HCT116 (cell line): ENCODE measurements at regions not wholly inside any gene's neighbourhood (a gene's known extent, or its start where the extent isn't known, plus 50 kb on each side); places are given as distances from the start of the nearest gene placed in this dataset.

Source experiments
- CEBPB ChIP-seq: IDR thresholded peaks from 2 replicates; pipeline ENCODE4 v1.6.1; 2012; ENCODE audit warnings: low read depth
- CTCF ChIP-seq, 3 experiments: fragments of 200-600 bp in 1 of 3; sonication (generic) in 1 of 3; IDR thresholded peaks in 2 of 3; conservative IDR thresholded peaks in 1 of 3; 2 replicates each; pipeline ENCODE4 v1.5.1; 2012 to 2017; ENCODE audit warnings: low read depth in 2 of 3, low read length in 2 of 3, antibody characterized with exemption in 1 of 3, borderline replicate concordance in 1 of 3, control low read depth in 1 of 3, mild to moderate bottlenecking in 1 of 3, mixed read lengths in 1 of 3, mixed run types in 1 of 3, moderate library complexity in 1 of 3; ENCODE audit not compliant: insufficient read depth in 1 of 3
- EGR1 ChIP-seq: IDR thresholded peaks from 2 replicates; pipeline ENCODE4 v1.6.1; 2012; ENCODE audit warnings: low read depth
- ELF1 ChIP-seq: IDR thresholded peaks from 2 replicates; pipeline ENCODE4 v1.6.1; 2012; ENCODE audit warnings: low read depth, borderline replicate concordance
- EZH2 ChIP-seq: fragments of 200-600 bp; sonication (generic); IDR thresholded peaks from 2 replicates; pipeline ENCODE4 v1.6.1; 2017; ENCODE audit warnings: antibody characterized with exemption, mixed run types
- POLR2A ChIP-seq: IDR thresholded peaks from 2 replicates; pipeline ENCODE4 v1.7.0; 2011; ENCODE audit warnings: borderline replicate concordance; ENCODE audit not compliant: insufficient read depth, insufficient read length; ENCODE audit errors: extremely low read depth
- POLR2AphosphoS5 ChIP-seq: IDR thresholded peaks from 2 replicates; pipeline ENCODE4 v1.6.1; 2011; ENCODE audit warnings: mild to moderate bottlenecking, low read depth, low read length, moderate library complexity
- RAD21 ChIP-seq: IDR thresholded peaks from 2 replicates; pipeline ENCODE4 v1.6.1; 2012; ENCODE audit warnings: low read depth, mild to moderate bottlenecking
- SIN3A ChIP-seq: IDR thresholded peaks from 2 replicates; pipeline ENCODE4 v1.6.1; 2012; ENCODE audit warnings: low read depth
- TCF7L2 ChIP-seq: IDR thresholded peaks from 2 replicates; pipeline ENCODE4 v1.7.0; 2011; ENCODE audit warnings: borderline replicate concordance, inconsistent platforms; ENCODE audit not compliant: insufficient read depth, insufficient read length; ENCODE audit errors: extremely low read depth
- YY1 ChIP-seq: IDR thresholded peaks from 2 replicates; pipeline ENCODE4 v1.6.1; 2011; ENCODE audit warnings: low read length, low read depth, moderate library complexity, mild to moderate bottlenecking; ENCODE audit not compliant: insufficient replicate concordance; ENCODE audit errors: extremely low read depth
- TF ChIP-seq, protein P1 (sequence below): IDR thresholded peaks from 2 replicates; pipeline ENCODE4 v1.6.1; 2012

DNA sequence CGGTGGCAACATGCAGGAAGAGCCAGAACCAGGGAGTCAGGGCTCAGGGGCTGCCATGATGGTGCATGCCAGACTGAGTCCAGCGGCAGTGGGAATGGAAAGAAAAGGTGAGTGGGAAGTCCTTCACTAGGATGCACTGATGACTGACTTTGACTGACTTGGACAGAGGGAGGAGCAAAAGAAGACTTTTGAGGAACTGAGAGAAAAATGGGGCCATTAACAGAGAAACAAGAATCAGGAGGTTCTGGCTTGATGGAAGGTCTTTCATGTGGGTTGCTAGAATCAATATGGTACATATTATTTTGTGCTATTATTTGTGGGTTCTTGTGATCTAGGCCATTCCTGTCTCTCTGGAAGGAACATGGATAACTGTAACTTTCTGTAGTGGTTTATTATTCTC lies 454.6 kb upstream of the PROX1 start:
- TF ChIP-seq CTCF (IDR thresholded peaks at IDR 0.05 in 2 of 3, conservative IDR thresholded peaks at IDR 0.05 in 1 of 3; ENCODE audit: borderline replicate concordance in 1 of 3, insufficient read depth in 1 of 3, low read depth in 2 of 3, low read length in 2 of 3) (no peak), CEBPB (no peak), SIN3A (no peak), EZH2 (no peak), POLR2A (no peak), TCF7L2 (no peak), EGR1 (no peak), ELF1 (no peak), POLR2AphosphoS5 (no peak), YY1 (no peak), RAD21 (no peak)
- TF ChIP-seq, protein P1, sequence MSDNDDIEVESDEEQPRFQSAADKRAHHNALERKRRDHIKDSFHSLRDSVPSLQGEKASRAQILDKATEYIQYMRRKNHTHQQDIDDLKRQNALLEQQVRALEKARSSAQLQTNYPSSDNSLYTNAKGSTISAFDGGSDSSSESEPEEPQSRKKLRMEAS = no peak
